ENCODE measurements at regions not wholly inside any gene's neighbourhood (a gene's known extent, or its start where the extent isn't known, plus 50 kb on each side); places are given as distances from the start of the nearest gene placed in this dataset.

GRCh38 chr2:59353306-59353921 is 1112.3 kb upstream of the FANCL start:
- TF ChIP-seq CTCF (IDR thresholded peaks at IDR 0.05) (no peak), POLR2A (IDR thresholded peaks at IDR 0.05) (no peak)
